Activated naive CD4-positive, alpha-beta T cell treated with anti-CD3 and anti-CD28 coated beads, Interleukin-2, amount 50 U/mL, for 24 hours (primary cell): ENCODE measurements at regions not wholly inside any gene's neighbourhood (a gene's known extent, or its start where the extent isn't known, plus 50 kb on each side); places are given as distances from the start of the nearest gene placed in this dataset.
"Not testable (repeated sequence)": the region's sequence is repeated elsewhere in the genome, so short reads cannot be mapped to it uniquely, and the experiment has no call there.

Experiments used
- H3K27ac Mint-ChIP-seq: one replicate; pipeline ENCODE4 v1.8.0; 2021; ENCODE audit warnings: mild to moderate bottlenecking, mixed read lengths
- H3K27me3 Mint-ChIP-seq: one replicate; pipeline ENCODE4 v1.8.0; 2021; ENCODE audit warnings: mixed read lengths
- H3K36me3 Mint-ChIP-seq: one replicate; pipeline ENCODE4 v1.8.0; 2021; ENCODE audit warnings: mixed read lengths
- H3K4me1 Mint-ChIP-seq: one replicate; pipeline ENCODE4 v1.8.0; 2021; ENCODE audit warnings: mixed read lengths
- H3K4me3 Mint-ChIP-seq: one replicate; pipeline ENCODE4 v1.8.0; 2021; ENCODE audit warnings: mild to moderate bottlenecking, mixed read lengths
- H3K9me3 Mint-ChIP-seq: one replicate; pipeline ENCODE4 v1.8.0; 2021; ENCODE audit warnings: mixed read lengths

GRCh38 chr1:232704694-232705680 lies 75.1 kb upstream of the SIPA1L2 start:
- H3K36me3 Mint-ChIP-seq = peaks cover 2% of the 10 kb centered on the region
- no peak overlapping the region for H3K27ac Mint-ChIP-seq
- H3K4me1 Mint-ChIP-seq = peaks cover 8% of the 10 kb centered on the region
- H3K9me3 Mint-ChIP-seq = no peaks in the 10 kb centered on the region
- no peak overlapping the region for H3K4me3 Mint-ChIP-seq
- H3K27me3 Mint-ChIP-seq = no peaks in the 10 kb centered on the region

- Mint-ChIP-seq H3K9me3 (no peaks in the 10 kb centered on the region), H3K36me3 (peaks cover 2% of the 10 kb centered on the region), H3K4me1 (peaks cover 8% of the 10 kb centered on the region), H3K27ac (no peak overlapping the region), H3K27me3 (no peaks in the 10 kb centered on the region), H3K4me3 (no peak overlapping the region)
Measured at GRCh38 chr1:232705815-232706575, 76.1 kb upstream of the SIPA1L2 start.

- H3K4me3 Mint-ChIP-seq = no peak overlapping the region
- H3K27me3 Mint-ChIP-seq = no peaks in the 10 kb centered on the region
- H3K27ac Mint-ChIP-seq = no peak overlapping the region
- H3K36me3 Mint-ChIP-seq = no peaks in the 10 kb centered on the region
- peaks cover 8% of the 10 kb centered on the region for H3K4me1 Mint-ChIP-seq
- H3K9me3 Mint-ChIP-seq = no peaks in the 10 kb centered on the region
Measured at GRCh38 chr1:232707142-232707541, 77.2 kb upstream of the SIPA1L2 start.

- Mint-ChIP-seq H3K4me3 (no peak overlapping the region), H3K36me3 (no peaks in the 10 kb centered on the region), H3K9me3 (peaks cover 16% of the 10 kb centered on the region), H3K27ac (no peak overlapping the region), H3K4me1 (peaks cover 8% of the 10 kb centered on the region), H3K27me3 (peaks cover 1% of the 10 kb centered on the region)
Measured at GRCh38 chr1:232709386-232709785, 79.5 kb upstream of the SIPA1L2 start.

- peaks cover 3% of the 10 kb centered on the region for H3K27me3 Mint-ChIP-seq
- H3K4me3 Mint-ChIP-seq = no peak overlapping the region
- H3K4me1 Mint-ChIP-seq = no peaks in the 10 kb centered on the region
- H3K27ac Mint-ChIP-seq = no peak overlapping the region
- H3K9me3 Mint-ChIP-seq = peaks cover 16% of the 10 kb centered on the region
- H3K36me3 Mint-ChIP-seq = no peaks in the 10 kb centered on the region
Measured at GRCh38 chr1:232711996-232712395, 82.1 kb upstream of the SIPA1L2 start.

- Mint-ChIP-seq H3K4me3 (no peak overlapping the region), H3K27ac (no peak overlapping the region)
Measured at GRCh38 chr1:232713785-232714184, 83.9 kb upstream of the SIPA1L2 start.

GRCh38 chr1:232715154-232715553 lies 85.2 kb upstream of the SIPA1L2 start:
- peaks cover 3% of the 10 kb centered on the region for H3K27me3 Mint-ChIP-seq
- H3K9me3 Mint-ChIP-seq = peaks cover 16% of the 10 kb centered on the region
- peaks cover under 1% of the 10 kb centered on the region for H3K36me3 Mint-ChIP-seq
- no peak overlapping the region for H3K27ac Mint-ChIP-seq
- no peaks in the 10 kb centered on the region for H3K4me1 Mint-ChIP-seq
- no peak overlapping the region for H3K4me3 Mint-ChIP-seq

More at GRCh38 chr1:232713785-232714184, 83.9 kb upstream of the SIPA1L2 start:
- no peaks in the 10 kb centered on the region for H3K36me3 Mint-ChIP-seq
- no peaks in the 10 kb centered on the region for H3K4me1 Mint-ChIP-seq
- peaks cover 3% of the 10 kb centered on the region for H3K27me3 Mint-ChIP-seq
- H3K9me3 Mint-ChIP-seq = peaks cover 16% of the 10 kb centered on the region

- H3K4me1 Mint-ChIP-seq, H3K27ac Mint-ChIP-seq, H3K36me3 Mint-ChIP-seq, H3K27me3 Mint-ChIP-seq, H3K4me3 Mint-ChIP-seq: not testable (repeated sequence)
- H3K9me3 Mint-ChIP-seq = peaks cover 15% of the 10 kb centered on the region
Measured at GRCh38 chr1:232717911-232718310, 87.3 kb upstream of the MAP10 start.

GRCh38 chr1:232718928-232719927 lies 86.0 kb upstream of the MAP10 start:
- Mint-ChIP-seq H3K4me3 (no peak overlapping the region), H3K9me3 (peaks cover 2% of the 10 kb centered on the region), H3K27ac (no peak overlapping the region), H3K36me3 (peaks cover 2% of the 10 kb centered on the region), H3K4me1 (no peaks in the 10 kb centered on the region), H3K27me3 (peaks cover 2% of the 10 kb centered on the region)

- Mint-ChIP-seq H3K4me3 (no peak overlapping the region), H3K9me3 (no peaks in the 10 kb centered on the region), H3K27ac (no peak overlapping the region), H3K27me3 (no peaks in the 10 kb centered on the region), H3K4me1 (peaks cover 10% of the 10 kb centered on the region), H3K36me3 (peaks cover 2% of the 10 kb centered on the region)
Measured at GRCh38 chr1:232722626-232723025, 82.6 kb upstream of the MAP10 start.

- no peaks in the 10 kb centered on the region for H3K36me3 Mint-ChIP-seq
- H3K9me3 Mint-ChIP-seq = no peaks in the 10 kb centered on the region
- H3K4me1 Mint-ChIP-seq = peaks cover 10% of the 10 kb centered on the region
- H3K4me3 Mint-ChIP-seq = no peak overlapping the region
- no peak overlapping the region for H3K27ac Mint-ChIP-seq
- H3K27me3 Mint-ChIP-seq = peaks cover 3% of the 10 kb centered on the region
Measured at GRCh38 chr1:232725305-232726047, 79.7 kb upstream of the MAP10 start.

GRCh38 chr1:232726048-232726779 lies 79.0 kb upstream of the MAP10 start:
- H3K27ac Mint-ChIP-seq = no peak overlapping the region
- peaks cover 3% of the 10 kb centered on the region for H3K27me3 Mint-ChIP-seq
- H3K36me3 Mint-ChIP-seq = no peaks in the 10 kb centered on the region
- peaks cover 10% of the 10 kb centered on the region for H3K4me1 Mint-ChIP-seq
- H3K9me3 Mint-ChIP-seq = no peaks in the 10 kb centered on the region
- H3K4me3 Mint-ChIP-seq = no peak overlapping the region

GRCh38 chr1:232728507-232729263 lies 76.5 kb upstream of the MAP10 start:
- Mint-ChIP-seq H3K9me3 (no peaks in the 10 kb centered on the region), H3K4me1 (peaks cover 10% of the 10 kb centered on the region), H3K4me3 (no peak overlapping the region), H3K36me3 (no peaks in the 10 kb centered on the region), H3K27me3 (peaks cover 3% of the 10 kb centered on the region), H3K27ac (no peak overlapping the region)
